GM13977 (cell line): ENCODE measurements at regions not wholly inside any gene's neighbourhood (a gene's known extent, or its start where the extent isn't known, plus 50 kb on each side); places are given as distances from the start of the nearest gene placed in this dataset.

ENCODE experiments used
- DNase-seq: peaks from one replicate; pipeline ENCODE4 v3.0.0; 2012; ENCODE audit warnings: low spot score
- in situ Hi-C: fragments of 300-500 bp; cut with MboI; formaldehyde crosslinking; loops from one replicate; pipeline ENCODE4 v1.12.0; 2022; ENCODE audit warnings: low sequenced_read_pairs, low pct_unique_long_range_greater_than_20kb, mixed read lengths, inconsistent platforms; ENCODE audit not compliant: unreplicated experiment
- TF ChIP-seq, protein P1 (sequence below): IDR thresholded peaks from 2 replicates; pipeline ENCODE4 v1.5.1; 2012; ENCODE audit warnings: mild to moderate bottlenecking, control low read depth; ENCODE audit not compliant: insufficient read depth; ENCODE audit errors: extremely low read depth, missing control alignments

DNA sequence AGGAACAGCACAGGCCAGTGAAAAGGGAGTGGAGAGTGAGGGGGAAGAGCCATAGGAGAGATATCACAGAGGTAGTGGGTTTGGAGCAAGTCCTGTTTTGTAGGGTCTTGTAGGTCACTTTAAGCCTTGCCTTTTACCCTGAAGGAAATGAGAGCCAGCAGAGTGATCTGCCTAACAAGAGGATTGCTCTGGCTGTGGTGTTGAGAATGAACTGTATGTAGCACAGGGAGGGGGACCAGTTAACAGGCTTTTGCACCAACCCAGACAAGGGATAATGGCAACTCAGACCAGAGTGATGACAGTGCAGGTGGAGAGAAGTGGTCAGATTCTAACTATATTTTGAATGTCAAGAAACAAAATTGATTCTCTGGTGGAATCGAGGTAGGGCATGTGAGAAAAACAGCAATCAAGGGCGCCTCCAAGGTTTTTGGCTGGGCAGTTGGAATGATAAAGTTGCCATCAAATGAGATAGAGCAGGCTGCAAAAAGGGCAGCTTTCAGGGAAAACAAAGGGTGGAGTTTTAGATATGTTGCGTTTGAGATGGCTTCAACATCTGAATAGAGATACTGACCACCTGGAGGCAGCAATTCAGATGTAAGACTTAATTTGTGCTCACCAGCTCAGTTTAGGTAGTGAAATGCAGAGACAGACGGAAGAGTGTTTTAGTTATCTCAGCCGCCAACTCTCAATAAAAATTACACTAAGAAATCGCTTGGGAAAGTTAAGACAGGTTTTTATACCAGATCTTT lies 134.4 kb upstream of the BTBD3 start:
- no peak for DNase-seq
- in situ Hi-C loops, result no loop called here
- TF ChIP-seq, protein P1, sequence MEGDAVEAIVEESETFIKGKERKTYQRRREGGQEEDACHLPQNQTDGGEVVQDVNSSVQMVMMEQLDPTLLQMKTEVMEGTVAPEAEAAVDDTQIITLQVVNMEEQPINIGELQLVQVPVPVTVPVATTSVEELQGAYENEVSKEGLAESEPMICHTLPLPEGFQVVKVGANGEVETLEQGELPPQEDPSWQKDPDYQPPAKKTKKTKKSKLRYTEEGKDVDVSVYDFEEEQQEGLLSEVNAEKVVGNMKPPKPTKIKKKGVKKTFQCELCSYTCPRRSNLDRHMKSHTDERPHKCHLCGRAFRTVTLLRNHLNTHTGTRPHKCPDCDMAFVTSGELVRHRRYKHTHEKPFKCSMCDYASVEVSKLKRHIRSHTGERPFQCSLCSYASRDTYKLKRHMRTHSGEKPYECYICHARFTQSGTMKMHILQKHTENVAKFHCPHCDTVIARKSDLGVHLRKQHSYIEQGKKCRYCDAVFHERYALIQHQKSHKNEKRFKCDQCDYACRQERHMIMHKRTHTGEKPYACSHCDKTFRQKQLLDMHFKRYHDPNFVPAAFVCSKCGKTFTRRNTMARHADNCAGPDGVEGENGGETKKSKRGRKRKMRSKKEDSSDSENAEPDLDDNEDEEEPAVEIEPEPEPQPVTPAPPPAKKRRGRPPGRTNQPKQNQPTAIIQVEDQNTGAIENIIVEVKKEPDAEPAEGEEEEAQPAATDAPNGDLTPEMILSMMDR, result no peak

DNA sequence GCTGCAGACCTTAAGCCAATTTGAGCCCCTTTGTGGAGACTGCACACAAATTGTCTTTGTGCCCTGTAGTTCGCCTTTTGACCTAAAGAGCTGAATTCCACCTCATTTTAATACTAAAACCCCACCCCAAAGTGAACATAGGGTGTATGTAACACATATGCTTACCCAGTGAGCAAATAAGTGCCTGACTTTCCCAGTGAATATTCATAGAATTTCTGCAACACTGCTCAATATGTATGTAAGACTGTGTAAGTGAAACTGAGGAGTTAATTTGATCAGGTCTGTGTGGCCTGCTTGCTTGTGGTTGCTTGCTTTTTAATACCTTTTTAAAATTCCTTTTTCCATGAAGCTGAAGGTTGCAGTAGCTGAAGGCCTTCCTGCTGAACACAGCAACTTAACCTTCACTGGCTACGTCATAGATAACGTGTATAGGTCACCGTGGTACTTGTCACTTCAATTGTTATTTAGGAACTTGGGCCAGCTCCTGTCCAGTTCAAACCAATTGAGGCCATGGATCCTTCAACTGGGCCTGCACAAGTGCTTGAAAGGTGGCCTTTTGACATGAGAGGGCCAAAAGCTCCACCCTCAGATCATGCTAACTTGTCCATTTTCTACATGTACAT lies 131.7 kb upstream of the BTBD3 start:
- in situ Hi-C loops, result no loop called here
- TF ChIP-seq, protein P1, result no peak
- DNase-seq, result no peak

GRCh38 chr20:11790046-11790445 lies 127.6 kb upstream of the BTBD3 start:
- TF ChIP-seq, protein P1, result no peak
- no peak for DNase-seq
- in situ Hi-C loops, result no loop called here

DNA sequence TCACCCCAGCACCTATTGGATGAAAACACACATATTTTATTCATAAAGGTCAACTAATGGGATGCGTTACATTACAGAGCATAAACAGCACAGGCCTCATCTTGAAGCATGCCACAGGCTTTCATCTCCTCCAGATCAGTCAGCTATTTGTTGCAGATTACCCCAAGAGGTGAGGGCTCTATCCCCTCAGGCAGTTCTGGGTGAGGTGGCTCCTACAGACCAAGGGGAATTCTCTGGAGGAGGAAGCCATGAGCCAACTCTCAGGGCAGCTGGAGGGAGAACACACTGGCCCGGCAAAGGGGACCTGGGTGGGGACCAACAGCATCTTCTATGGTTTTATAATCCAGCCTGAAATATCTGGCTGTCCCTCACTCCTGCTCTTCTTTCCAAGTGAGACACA lies 126.4 kb upstream of the BTBD3 start:
- no peak for DNase-seq
- in situ Hi-C loops, result no loop called here
- TF ChIP-seq, protein P1, result no peak

DNA sequence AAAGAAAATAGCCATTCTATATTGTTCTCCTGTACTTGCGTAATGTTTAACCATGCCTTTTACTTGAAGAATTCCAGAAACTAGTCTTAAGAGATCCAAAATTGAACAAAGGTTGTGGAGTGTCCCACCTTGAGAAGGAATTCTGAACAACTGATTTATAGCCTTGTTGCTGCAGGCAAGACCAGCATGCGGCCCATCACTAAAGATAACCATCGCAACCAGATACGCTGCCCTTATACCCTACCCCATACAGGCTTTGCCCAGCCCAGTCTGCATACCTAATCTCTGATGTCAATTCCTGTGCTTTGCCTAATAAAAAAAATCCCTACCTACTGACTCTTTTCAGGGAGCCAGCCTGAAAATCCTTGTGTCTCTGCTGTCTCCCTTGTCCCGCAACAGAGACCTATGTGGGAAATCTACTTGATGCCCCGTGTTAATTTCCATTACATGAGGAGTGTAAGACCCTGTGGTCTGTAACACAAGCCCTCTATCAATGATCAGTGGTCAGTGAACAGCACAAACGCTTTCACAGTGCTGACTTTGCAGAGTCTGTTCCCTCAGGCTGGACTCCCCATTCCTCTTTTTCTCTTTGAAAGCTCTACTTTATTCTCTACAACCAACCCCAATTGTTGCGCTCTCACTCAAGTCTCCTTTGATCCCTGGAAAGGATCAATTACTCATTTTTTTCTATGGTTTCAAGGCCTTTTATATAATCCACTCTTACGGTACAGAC lies 125.7 kb upstream of the BTBD3 start:
- in situ Hi-C loops, result no loop called here
- DNase-seq, result no peak
- TF ChIP-seq, protein P1, result no peak

- DNase-seq, result no peak
- TF ChIP-seq, protein P1, result no peak
- in situ Hi-C loops, result no loop called here
These were observed 125.1 kb upstream of the BTBD3 start for GRCh38 chr20:11792568-11792953.
